ENCODE measurements at regions not wholly inside any gene's neighbourhood (a gene's known extent, or its start where the extent isn't known, plus 50 kb on each side); places are given as distances from the start of the nearest gene placed in this dataset.

GRCh38 chr22:49413551-49413950 lies 414.1 kb downstream of the BRD1 start:
- intact Hi-C loops (cut with DNase I) = no loop called here
- no peak for DNase-seq

GRCh38 chr22:49413146-49413545 lies 414.5 kb downstream of the BRD1 start:
- no peak for DNase-seq
- intact Hi-C loops (cut with DNase I) = no loop called here
- ATAC-seq (ENCODE audit: poor library complexity) = no peak

More at GRCh38 chr22:49413551-49413950, 414.1 kb downstream of the BRD1 start:
- ATAC-seq (ENCODE audit: poor library complexity) = no peak

GRCh38 chr22:49412236-49412635 lies 415.4 kb downstream of the BRD1 start:
- intact Hi-C loops (cut with DNase I) = no loop called here
- no peak for DNase-seq
- no peak for ATAC-seq (ENCODE audit: poor library complexity)

GRCh38 chr22:49411236-49411635 lies 416.4 kb downstream of the BRD1 start:
- intact Hi-C loops (cut with DNase I) = no loop called here
- DNase-seq (no peak), ATAC-seq (ENCODE audit: poor library complexity) (no peak)

- ATAC-seq (ENCODE audit: poor library complexity) = no peak
- intact Hi-C loops (cut with DNase I) = no loop called here
- no peak for DNase-seq
Measured at GRCh38 chr22:49408102-49408836, 419.4 kb downstream of the BRD1 start.

- ATAC-seq (ENCODE audit: poor library complexity) = no peak
- DNase-seq = no peak
- intact Hi-C loops (cut with DNase I) = no loop called here
Measured at GRCh38 chr22:49406879-49407587, 420.6 kb downstream of the BRD1 start.

DNA sequence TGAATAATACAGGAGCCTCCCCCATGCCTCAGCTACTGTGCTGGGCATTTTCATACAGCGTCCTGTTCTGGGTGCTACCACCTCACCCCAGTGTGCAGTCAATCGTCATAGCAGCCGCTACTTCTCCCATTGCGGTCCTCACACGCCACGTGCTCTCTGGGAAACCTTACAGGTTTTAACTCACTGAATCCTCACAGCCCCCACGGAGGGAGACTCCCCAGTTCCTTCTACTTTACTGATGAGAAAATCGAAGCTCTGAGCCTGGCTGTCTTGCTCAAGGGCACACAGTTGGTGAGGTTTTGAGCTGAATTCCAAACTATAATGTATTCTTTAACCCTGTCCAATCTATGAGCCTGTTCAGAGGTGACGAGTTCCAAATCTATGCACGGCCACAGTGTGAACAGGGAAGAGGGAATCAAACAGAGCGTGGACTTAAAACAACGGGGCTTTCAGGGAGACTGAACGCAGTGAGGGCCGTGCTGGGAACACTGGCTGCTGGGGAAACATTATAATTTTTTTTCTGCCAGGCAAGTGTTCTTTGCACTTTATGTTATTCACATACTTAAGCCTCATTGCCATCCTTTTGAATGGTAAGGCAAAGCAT lies 421.5 kb downstream of the BRD1 start:
- DNase-seq (no peak), ATAC-seq (ENCODE audit: poor library complexity) (no peak)
- intact Hi-C loops (cut with DNase I) = no loop called here

- no peak for ATAC-seq (ENCODE audit: poor library complexity)
- intact Hi-C loops (cut with DNase I) = no loop called here
- DNase-seq = no peak
Measured at GRCh38 chr22:49405590-49405989, 422.1 kb downstream of the BRD1 start.

DNA sequence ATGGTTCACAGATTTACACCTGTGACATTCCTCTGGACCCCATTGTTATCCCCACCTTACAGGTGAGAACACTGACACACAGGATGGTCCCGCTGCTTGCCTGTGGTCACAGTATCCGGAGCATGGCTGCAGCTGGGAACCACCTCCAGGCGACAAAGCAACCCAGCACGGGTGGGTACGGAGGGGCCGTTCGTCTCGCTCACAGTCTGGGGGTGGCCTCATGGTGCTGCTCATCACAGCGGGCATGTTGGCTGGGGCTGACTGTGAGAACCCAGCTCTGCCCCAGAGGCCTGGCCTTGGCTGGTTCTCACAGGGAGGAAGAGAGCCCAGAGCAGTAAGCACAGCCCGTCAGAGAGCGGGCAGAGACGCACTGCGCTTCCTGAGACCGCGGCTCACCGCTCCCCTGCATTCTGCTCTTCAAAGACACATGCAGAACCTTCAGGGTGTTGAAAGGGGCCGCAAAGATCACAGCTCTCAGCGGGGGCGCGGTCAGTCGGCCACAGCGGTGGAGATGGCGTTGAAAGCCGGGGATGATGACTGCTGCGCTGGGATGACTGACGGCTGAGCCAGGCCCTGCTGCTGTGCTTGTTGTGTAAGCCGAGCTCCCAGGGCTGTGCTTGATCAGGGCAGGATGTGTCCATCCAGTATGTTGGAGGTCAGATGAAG lies 423.0 kb downstream of the BRD1 start:
- DNase-seq (no peak), ATAC-seq (ENCODE audit: poor library complexity) (no peak)
- intact Hi-C loops (cut with DNase I) = no loop called here

GRCh38 chr22:49404020-49404419 lies 423.7 kb downstream of the BRD1 start:
- DNase-seq = no peak
- intact Hi-C loops (cut with DNase I) = no loop called here
- no peak for ATAC-seq (ENCODE audit: poor library complexity)

- no peak for DNase-seq
Measured at GRCh38 chr22:49403102-49403501, 424.6 kb downstream of the BRD1 start.

GRCh38 chr22:49402169-49402568 lies 425.5 kb downstream of the BRD1 start:
- DNase-seq = no peak
- intact Hi-C loops (cut with DNase I) = no loop called here
- no peak for ATAC-seq (ENCODE audit: poor library complexity)

More at GRCh38 chr22:49403102-49403501, 424.6 kb downstream of the BRD1 start:
- intact Hi-C loops (cut with DNase I) = no loop called here
- no peak for ATAC-seq (ENCODE audit: poor library complexity)

DNA sequence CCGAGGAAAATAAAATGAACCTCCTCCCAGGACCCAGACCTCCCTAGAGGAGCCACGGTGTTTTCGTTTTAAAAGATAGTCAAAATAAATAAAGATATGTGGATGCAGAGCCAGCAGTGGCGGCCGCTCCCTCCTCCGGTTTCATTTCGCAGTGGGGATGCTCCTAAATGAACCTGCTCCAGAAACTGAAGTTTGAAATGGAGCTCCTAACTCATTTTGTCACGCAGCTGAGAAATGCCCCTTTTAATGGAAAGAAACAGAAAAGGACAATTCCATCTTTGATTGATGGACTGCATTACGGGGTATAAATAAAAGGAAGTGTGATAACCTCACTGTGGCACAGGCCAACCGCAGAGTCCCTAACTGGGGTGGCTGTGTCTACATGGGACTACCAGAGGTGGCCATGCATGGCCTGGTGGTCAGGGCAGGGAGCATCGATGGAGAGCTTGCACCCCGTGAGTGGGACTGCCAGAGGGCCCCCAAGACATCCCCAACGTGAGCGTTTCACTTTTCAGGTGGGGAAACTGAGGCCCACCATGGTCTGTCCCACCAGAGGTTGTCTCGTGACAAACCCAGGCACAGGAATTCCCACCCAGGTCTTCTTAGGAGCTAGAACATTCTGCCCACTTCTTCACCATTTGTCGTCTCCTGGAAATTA lies 426.6 kb downstream of the BRD1 start:
- DNase-seq (no peak), ATAC-seq (ENCODE audit: poor library complexity) (no peak)
- intact Hi-C loops (cut with DNase I) = no loop called here

GRCh38 chr22:49400136-49400940 lies 427.3 kb downstream of the BRD1 start:
- DNase-seq (no peak), ATAC-seq (ENCODE audit: poor library complexity) (no peak)
- intact Hi-C loops (cut with DNase I) = no loop called here

DNA sequence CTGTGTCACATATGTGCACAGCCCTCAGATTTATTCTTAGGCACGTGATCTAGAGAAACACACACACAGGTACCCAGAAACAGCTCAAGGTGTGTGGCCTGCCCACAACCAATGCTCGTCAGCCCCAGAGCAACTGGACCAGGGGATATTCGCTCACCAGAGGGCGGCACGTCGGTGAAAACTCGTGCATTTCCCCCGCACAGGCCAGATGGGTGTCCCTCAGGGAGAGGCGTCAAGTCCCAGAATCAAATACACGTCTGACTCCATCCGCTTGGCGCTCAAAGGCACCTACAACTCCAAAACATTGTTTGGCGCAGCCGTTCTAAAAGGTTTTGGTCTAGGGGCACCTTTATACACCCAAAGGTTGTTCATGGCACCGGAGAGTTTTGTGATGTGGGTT lies 429.0 kb downstream of the BRD1 start:
- intact Hi-C loops (cut with DNase I) = no loop called here
- no peak for DNase-seq
- no peak for ATAC-seq (ENCODE audit: poor library complexity)

GRCh38 chr22:49398115-49398514 lies 429.6 kb downstream of the BRD1 start:
- ATAC-seq (ENCODE audit: poor library complexity) = no peak
- intact Hi-C loops (cut with DNase I) = no loop called here
- no peak for DNase-seq

DNA sequence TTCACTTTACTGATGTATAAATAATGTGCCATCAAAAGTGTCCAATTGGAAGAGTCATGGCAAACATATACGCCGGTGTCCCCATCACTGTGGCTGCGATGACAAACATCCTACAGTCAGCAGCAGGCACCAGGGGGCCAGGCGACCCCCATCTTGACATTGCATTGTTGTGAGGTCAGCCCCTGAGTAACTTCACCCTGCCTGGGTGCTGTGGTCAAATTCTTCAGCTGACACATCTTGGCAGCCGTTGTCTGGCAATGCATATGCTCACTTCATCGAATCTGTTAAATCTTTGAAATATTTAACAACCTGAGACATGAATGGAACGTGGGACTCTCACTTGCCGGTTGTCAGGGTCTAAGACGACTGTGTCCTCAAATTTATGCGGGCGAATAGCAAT lies 430.9 kb downstream of the BRD1 start:
- ATAC-seq (ENCODE audit: poor library complexity) = no peak
- intact Hi-C loops (cut with DNase I) = no loop called here
- DNase-seq = no peak

GRCh38 chr22:49395617-49396016 lies 432.1 kb downstream of the BRD1 start:
- no peak for DNase-seq
- intact Hi-C loops (cut with DNase I) = no loop called here
- ATAC-seq (ENCODE audit: poor library complexity) = no peak
